ENCODE measurements at regions not wholly inside any gene's neighbourhood (a gene's known extent, or its start where the extent isn't known, plus 50 kb on each side); places are given as distances from the start of the nearest gene placed in this dataset.

- TF ChIP-seq, protein P1, sequence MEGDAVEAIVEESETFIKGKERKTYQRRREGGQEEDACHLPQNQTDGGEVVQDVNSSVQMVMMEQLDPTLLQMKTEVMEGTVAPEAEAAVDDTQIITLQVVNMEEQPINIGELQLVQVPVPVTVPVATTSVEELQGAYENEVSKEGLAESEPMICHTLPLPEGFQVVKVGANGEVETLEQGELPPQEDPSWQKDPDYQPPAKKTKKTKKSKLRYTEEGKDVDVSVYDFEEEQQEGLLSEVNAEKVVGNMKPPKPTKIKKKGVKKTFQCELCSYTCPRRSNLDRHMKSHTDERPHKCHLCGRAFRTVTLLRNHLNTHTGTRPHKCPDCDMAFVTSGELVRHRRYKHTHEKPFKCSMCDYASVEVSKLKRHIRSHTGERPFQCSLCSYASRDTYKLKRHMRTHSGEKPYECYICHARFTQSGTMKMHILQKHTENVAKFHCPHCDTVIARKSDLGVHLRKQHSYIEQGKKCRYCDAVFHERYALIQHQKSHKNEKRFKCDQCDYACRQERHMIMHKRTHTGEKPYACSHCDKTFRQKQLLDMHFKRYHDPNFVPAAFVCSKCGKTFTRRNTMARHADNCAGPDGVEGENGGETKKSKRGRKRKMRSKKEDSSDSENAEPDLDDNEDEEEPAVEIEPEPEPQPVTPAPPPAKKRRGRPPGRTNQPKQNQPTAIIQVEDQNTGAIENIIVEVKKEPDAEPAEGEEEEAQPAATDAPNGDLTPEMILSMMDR (IDR thresholded peaks at IDR 0.05), result no peak
- TF ChIP-seq POLR2A (IDR thresholded peaks at IDR 0.05) (no peak), POLR2AphosphoS5 (IDR thresholded peaks at IDR 0.05) (no peak)
These were observed 1914.5 kb upstream of the PIK3C3 start for GRCh38 chr18:40040574-40040973.
